ENCODE measurements at regions not wholly inside any gene's neighbourhood (a gene's known extent, or its start where the extent isn't known, plus 50 kb on each side); places are given as distances from the start of the nearest gene placed in this dataset.

DNA sequence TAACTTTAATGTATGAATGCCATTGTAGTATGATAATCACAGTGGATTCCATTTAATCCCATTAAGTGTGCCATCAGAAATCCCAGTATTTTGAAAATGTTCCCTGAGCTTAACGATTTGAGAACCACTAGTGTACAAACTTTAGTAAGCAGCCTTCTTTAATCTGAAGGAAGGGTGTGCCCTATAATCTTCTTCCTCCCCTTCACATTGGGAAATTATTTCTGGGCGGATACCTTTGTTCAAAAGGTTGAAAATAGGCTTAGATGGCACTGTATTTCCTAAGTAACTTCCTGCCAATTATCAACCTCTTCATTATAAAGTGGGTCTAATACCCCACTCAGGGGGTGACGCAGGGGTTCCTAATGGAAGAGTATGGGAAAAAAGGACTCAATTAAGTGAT is 62.4 kb downstream of the GTPBP8 start:
- TF ChIP-seq CTCF (IDR thresholded peaks at IDR 0.05) (no peak), ZFX (IDR thresholded peaks at IDR 0.05; ENCODE audit: borderline replicate concordance) (no peak)
